Spleen (tissue), 11 donors: ENCODE measurements at regions not wholly inside any gene's neighbourhood (a gene's known extent, or its start where the extent isn't known, plus 50 kb on each side); places are given as distances from the start of the nearest gene placed in this dataset.

Experiments
- DNase-seq: peaks from one replicate; pipeline ENCODE4 v3.0.0-alpha.2; 2020
- H3K27ac ChIP-seq, 8 donors: fragments of 200-600 bp; sonication (generic) in 7 of 8; 1 replicate in 4 of 8; 2 replicates in 4 of 8; pipeline versions ENCODE4 v1.5.0 to v1.8.0; 2016 to 2021; ENCODE audit warnings: inconsistent platforms in 4 of 8, mild to moderate bottlenecking in 4 of 8, moderate library complexity in 1 of 8
- H3K27me3 ChIP-seq, 7 donors: fragments of 200-600 bp; sonication (generic) in 6 of 7; replicated peaks in 1 of 7; 1 replicate in 4 of 7; 2 replicates in 3 of 7; pipeline versions ENCODE4 v1.5.0 to v1.8.0; 2016 to 2021; ENCODE audit warnings: inconsistent platforms in 3 of 7, mild to moderate bottlenecking in 1 of 7
- H3K36me3 ChIP-seq, 6 donors: fragments of 200-600 bp; sonication (generic) in 5 of 6; 1 replicate in 4 of 6; 2 replicates in 2 of 6; pipeline versions ENCODE4 v1.5.0 to v1.8.0; 2016 to 2021; ENCODE audit warnings: inconsistent platforms in 2 of 6
- H3K4me1 ChIP-seq, 6 donors: fragments of 200-600 bp; sonication (generic) in 5 of 6; 1 replicate in 3 of 6; 2 replicates in 3 of 6; pipeline versions ENCODE4 v1.5.0 to v1.8.0; 2016 to 2021; ENCODE audit warnings: inconsistent platforms in 3 of 6
- H3K4me3 ChIP-seq, 8 donors: fragments of 200-600 bp; sonication (generic) in 7 of 8; 1 replicate in 4 of 8; 2 replicates in 4 of 8; pipeline versions ENCODE4 v1.5.0 to v1.8.0; 2016 to 2021; ENCODE audit warnings: inconsistent platforms in 4 of 8, mild to moderate bottlenecking in 4 of 8, moderate library complexity in 2 of 8
- H3K9me3 ChIP-seq, 8 donors: fragments of 200-600 bp; sonication (generic) in 7 of 8; 1 replicate in 4 of 8; 2 replicates in 4 of 8; pipeline versions ENCODE4 v1.5.0 to v1.8.0; 2016 to 2021; ENCODE audit warnings: inconsistent platforms in 4 of 8
- CTCF ChIP-seq, 11 experiments: fragments of 200-600 bp in 7 of 11; fragments of 450-650 bp in 4 of 11; sonication (generic) in 4 of 11; IDR thresholded peaks in 8 of 11; conservative IDR thresholded peaks in 3 of 11; 1 replicate in 7 of 11; 2 replicates in 4 of 11; pipeline versions ENCODE4 v1.4.0 to v1.8.0; 2016 to 2021; ENCODE audit warnings: antibody characterized with exemption in 11 of 11, inconsistent platforms in 4 of 11, mild to moderate bottlenecking in 1 of 11
- POLR2A ChIP-seq, 3 donors: fragments of 450-650 bp; IDR thresholded peaks; one replicate each; pipeline ENCODE4 v1.5.1; 2017; ENCODE audit warnings: antibody characterized with exemption in 3 of 3, mild to moderate bottlenecking in 1 of 3
- POLR2AphosphoS5 ChIP-seq, 3 donors: sonication (generic); formaldehyde crosslinking; IDR thresholded peaks; one replicate each; pipeline ENCODE4 v1.5.1; 2017; ENCODE audit warnings: antibody characterized with exemption in 3 of 3
- WGBS, 5 donors: extraction: QIAGEN DNeasy Blood & Tissue Kit in 3 of 5; methylation state at CpG; one replicate each; pipeline versions ENCODE4 v1.1.5 to v1.1.7; 2013 to 2018; 5-methylcytosine and 5-hydroxymethylcytosine counted together
- intact Hi-C: fragments of 100-400 bp; cut with DNase I; formaldehyde crosslinking; loops from one replicate; pipeline ENCODE4 v1.15.0; 2023; ENCODE audit warnings: low total_unique reads
- donor health status: healthy with polysubstance abuse.
- donor health status: DM: no; HTN: no; CAD: no; lungs with moderate emphysema.
- donor health status: DM: no; HTN: no; CAD: no.
- donor health status: Bipolar disorder and iron deficiency.
- donor health status: healthy.
- donor health status: DM: no; HTN: no; CAD: no.
- donor health status: DM: yes; HTN: yes; CAD: no.

- TF ChIP-seq POLR2A (IDR thresholded peaks at IDR 0.05) (no peak), POLR2AphosphoS5 (IDR thresholded peaks at IDR 0.05) (no peak), CTCF (IDR thresholded peaks at IDR 0.05 in 8 of 11, conservative IDR thresholded peaks at IDR 0.05 in 3 of 11) (no peak)
- Histone ChIP-seq H3K4me1 (no peaks in the 10 kb centered on the region), H3K36me3 (no peaks in the 10 kb centered on the region), H3K4me3 (no peak overlapping the region), H3K27me3 (no peaks in the 10 kb centered on the region), H3K27ac (no peak overlapping the region), H3K9me3 (no peaks in the 10 kb centered on the region)
- intact Hi-C loops, result no loop called here
- 70 to 85% (median 72%) methylated on average over 3 of the region's 3 CpGs for WGBS, 5 donors
- DNase-seq, result no peak
Measured at GRCh38 chr6:125477844-125478243, 176.1 kb upstream of the HDDC2 start.

GRCh38 chr6:125480146-125480545 is 178.4 kb upstream of the HDDC2 start:
- TF ChIP-seq POLR2AphosphoS5 (IDR thresholded peaks at IDR 0.05) (no peak), POLR2A (IDR thresholded peaks at IDR 0.05) (no peak), CTCF (IDR thresholded peaks at IDR 0.05 in 8 of 11, conservative IDR thresholded peaks at IDR 0.05 in 3 of 11) (no peak)
- Histone ChIP-seq H3K4me1 (no peaks in the 10 kb centered on the region), H3K27me3 (peaks cover 0 to 3% (median 0%) of the 10 kb centered on the region in 7 donors), H3K9me3 (no peaks in the 10 kb centered on the region), H3K36me3 (no peaks in the 10 kb centered on the region), H3K4me3 (no peak overlapping the region), H3K27ac (no peak overlapping the region)
- intact Hi-C loops, result no loop called here
- WGBS, 5 donors, result 67 to 75% (median 70%) methylated on average over 2 of the region's 2 CpGs
- no peak for DNase-seq

- TF ChIP-seq POLR2AphosphoS5 (IDR thresholded peaks at IDR 0.05) (no peak), CTCF (IDR thresholded peaks at IDR 0.05 in 8 of 11, conservative IDR thresholded peaks at IDR 0.05 in 3 of 11) (no peak), POLR2A (IDR thresholded peaks at IDR 0.05) (no peak)
- Histone ChIP-seq H3K27ac (no peak overlapping the region), H3K9me3 (no peaks in the 10 kb centered on the region), H3K36me3 (no peaks in the 10 kb centered on the region), H3K4me3 (no peak overlapping the region), H3K4me1 (no peaks in the 10 kb centered on the region), H3K27me3 (peaks cover 0 to 3% (median 0%) of the 10 kb centered on the region in 7 donors)
- WGBS, 5 donors, result 63 to 100% (median 75%) methylated on average over 1 of the region's 1 CpG
- intact Hi-C loops, result no loop called here
- no peak for DNase-seq
Measured at GRCh38 chr6:125480571-125480970, 178.8 kb upstream of the HDDC2 start.

GRCh38 chr6:125481056-125481455 is 179.3 kb upstream of the HDDC2 start:
- H3K27me3 ChIP-seq, result peaks cover 0 to 3% (median 0%) of the 10 kb centered on the region in 7 donors
- intact Hi-C loops, result no loop called here
- no peak overlapping the region for H3K4me3 ChIP-seq
- TF ChIP-seq CTCF (IDR thresholded peaks at IDR 0.05 in 8 of 11, conservative IDR thresholded peaks at IDR 0.05 in 3 of 11) (no peak), POLR2AphosphoS5 (IDR thresholded peaks at IDR 0.05) (no peak), POLR2A (IDR thresholded peaks at IDR 0.05) (no peak)
- H3K9me3 ChIP-seq, result no peaks in the 10 kb centered on the region
- H3K36me3 ChIP-seq, result no peaks in the 10 kb centered on the region
- DNase-seq, result no peak
- no peak overlapping the region for H3K27ac ChIP-seq
- no peaks in the 10 kb centered on the region for H3K4me1 ChIP-seq
- WGBS, 5 donors, result 87 to 90% (median 89%) methylated on average over 1 of the region's 1 CpG
